NCI-H526 treated with DMSO at 0.1 percent for 48 hours (cell line): ENCODE measurements at regions not wholly inside any gene's neighbourhood (a gene's known extent, or its start where the extent isn't known, plus 50 kb on each side); places are given as distances from the start of the nearest gene placed in this dataset.
"Not testable (repeated sequence)": the region's sequence is repeated elsewhere in the genome, so short reads cannot be mapped to it uniquely, and the experiment has no call there.

Experiments used
- DNase-seq: peaks from one replicate; lab custom pipeline; 2025; lab: John Stamatoyannopoulos, UW

DNA sequence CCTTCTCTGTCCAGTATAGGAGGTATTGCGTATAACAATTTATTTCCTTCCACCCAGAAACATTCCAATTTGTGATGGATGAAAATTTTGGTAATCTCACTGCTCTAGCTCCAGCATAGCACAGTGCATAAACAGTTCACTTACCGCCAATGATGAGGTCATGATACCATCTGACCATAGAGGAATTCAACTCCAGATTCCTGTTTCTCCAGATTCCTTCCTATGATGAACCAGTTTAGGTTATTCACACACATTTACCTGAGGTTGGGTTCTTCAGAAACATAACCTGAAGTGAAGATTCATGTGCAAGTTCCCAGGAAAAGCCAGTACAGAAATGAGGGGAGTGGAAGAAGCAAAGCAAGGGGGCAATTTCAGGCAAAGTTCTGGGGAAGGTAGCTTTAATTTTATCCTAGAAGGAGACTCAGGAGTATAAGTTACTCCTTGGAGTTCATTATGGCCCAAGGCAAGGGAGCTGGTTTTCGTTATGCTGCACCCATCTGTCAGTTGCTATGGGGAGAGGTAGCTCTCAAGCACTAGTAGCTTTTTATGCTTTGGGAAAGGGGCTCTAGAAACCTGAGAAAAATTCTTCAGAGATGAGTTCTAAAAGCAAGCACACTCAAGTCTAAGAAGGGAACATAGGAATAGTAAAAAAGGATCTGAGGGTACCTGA is 121.6 kb downstream of the CASP12 start:
- no peak for DNase-seq

DNA sequence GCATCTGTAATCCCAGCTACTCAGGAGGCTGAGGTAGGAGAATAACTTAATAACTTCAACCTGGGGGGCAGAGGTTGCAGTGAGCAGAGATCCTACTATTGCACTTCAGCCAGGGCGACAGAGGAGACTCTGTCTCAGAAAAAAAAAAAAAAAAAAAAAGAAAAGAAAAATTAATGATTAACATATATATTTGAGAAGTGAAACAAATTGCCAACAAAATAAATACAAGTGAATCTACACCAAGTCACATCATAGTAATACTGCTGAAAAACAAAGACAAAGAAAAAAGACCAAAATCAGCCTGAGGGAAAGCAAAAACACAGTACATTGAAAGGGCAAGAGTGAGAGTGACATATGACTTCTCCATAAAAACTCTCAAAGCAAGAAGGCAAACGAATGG is 123.7 kb downstream of the CASP12 start:
- DNase-seq: no peak

DNA sequence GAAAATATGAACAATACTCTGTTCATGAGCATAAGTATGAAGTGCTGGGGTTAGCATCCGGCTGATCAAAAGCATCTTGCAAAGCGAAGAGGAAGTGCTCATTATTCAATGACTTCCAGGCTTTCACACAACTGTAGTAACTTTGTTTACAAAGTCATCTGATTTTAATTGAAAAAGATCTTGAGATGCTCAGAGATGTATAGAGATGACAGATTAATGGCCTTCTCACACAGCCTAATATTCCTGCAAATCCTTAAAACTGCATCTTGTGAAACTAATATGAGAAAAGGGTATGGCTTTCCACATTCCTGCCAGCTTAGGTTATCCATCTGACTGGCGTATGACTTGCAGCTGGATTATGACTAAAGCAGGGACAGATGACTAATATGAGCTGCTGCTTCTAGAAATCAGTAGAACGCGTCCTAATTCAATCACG is 125.4 kb downstream of the CASP12 start:
- DNase-seq: no peak

DNA sequence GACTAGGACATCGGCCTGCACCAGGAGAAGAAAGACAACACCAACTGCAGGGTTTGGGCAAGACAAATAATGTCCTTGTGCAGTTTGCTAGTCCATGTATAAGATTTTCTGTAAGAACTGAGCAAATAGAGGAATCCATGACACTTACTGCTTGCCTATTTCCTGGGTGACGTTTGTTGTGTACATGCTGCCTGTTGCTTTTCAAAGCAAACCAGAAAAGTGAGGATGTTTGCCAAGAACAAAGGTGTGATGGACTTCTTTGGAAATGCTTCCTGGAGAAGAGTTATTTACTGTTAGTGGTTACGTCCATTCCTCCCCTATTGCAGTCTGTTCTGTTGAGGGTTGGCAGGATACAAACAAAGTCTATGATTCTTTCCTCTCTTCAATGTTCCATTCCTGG is 126.5 kb downstream of the CASP12 start:
- DNase-seq: no peak

DNA sequence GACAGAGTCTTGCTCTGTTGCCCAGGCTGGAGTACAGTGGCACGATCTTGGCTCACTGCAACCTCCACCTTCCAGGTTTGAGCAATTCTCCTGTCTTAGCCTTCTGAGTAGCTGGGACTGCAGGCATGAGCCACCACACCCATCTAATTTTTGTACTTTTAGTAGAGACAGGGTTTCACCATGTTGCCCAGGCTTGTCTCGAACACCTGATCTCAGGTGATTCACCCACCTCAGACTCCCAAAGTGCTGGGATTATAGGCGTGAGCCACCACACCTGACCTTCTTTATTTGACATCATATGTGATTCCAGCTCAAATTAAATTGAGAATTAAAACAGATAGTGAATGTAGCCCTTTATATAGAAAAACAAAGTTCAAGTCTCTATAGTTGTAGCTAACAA is 127.2 kb downstream of the CASP12 start:
- not testable (repeated sequence) for DNase-seq

DNA sequence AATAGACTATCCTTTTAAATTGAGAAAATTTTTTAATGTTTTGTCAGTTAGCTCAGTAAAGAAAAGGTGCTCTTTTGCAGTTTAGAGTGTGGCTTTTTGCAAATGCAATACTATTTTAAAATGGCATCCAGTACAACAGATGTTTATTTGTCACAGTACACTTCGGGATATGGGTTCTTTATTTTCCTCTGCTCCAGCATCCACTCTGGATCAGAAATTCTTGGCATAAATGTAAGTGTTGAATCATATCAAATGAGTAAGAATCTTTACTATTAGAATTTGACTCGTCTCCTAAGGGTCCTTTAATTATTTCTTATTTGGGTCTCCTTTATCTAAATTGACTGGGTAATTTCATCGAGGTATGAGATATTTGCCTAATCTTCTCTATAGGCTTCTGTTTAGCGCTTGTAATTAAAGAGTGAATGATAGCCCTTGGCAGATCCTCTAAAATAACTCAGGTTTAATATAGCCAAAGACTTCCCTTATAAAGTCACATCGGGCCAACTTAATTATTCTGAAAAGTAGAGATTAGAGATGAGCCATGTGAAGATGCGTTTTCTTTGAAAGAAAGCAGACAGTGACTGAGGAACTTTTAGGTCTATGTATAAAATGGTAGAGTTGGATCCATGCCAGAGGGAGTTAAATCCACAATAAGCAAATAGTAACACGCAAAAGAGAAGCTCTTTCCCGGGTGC is 132.7 kb downstream of the CASP12 start:
- DNase-seq: no peak

DNA sequence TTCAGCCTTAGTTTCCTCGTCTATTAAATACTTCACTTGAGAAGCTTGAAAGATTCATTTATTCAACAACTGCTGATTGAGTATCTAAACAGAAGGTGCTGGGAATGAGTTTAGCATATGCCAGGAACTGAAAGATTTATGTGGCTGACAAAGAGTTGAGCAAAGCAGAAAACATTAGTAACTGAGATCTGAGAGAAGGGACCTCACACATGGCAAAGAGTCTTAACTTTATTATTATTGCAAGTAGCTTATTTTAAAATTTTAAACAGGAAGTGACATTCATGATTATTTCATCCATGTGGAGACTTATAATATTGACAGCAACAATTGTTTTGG is 133.6 kb downstream of the CASP12 start:
- DNase-seq: no peak

DNA sequence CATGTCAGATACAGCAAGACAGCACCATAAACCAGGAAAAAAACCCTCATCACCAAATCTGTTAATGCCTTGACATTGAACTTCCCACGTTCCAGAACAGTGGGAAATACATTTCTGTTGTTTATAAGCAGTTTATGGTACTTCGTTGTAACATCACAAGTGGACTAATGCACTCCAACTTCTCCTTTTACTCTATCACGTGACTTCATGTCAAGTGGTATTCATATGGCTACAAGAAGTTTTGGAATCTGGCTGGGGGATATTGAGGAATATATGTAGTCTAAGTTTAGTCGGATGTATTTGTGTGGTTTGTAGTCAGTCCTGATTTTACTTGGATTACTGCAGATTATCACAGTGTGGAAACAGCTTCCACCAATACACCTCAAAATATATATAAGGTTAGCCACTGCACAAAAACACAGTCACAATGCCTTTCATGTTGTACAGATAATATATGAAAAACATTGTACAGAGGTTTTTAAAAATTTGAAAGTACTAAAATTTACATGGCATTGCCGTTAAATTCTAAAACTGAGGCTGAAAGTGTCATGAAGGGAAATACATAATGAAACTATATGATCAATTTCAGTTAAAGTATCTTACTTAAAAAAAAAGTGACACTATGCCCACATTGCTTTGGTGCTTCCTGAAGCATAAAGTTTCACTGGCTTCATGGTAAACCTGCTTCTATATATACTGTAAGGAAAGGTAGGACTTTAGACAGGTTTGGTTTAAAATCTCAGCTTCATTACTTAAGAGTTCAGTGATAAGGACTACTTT is 134.1 kb downstream of the CASP12 start:
- no peak for DNase-seq

DNA sequence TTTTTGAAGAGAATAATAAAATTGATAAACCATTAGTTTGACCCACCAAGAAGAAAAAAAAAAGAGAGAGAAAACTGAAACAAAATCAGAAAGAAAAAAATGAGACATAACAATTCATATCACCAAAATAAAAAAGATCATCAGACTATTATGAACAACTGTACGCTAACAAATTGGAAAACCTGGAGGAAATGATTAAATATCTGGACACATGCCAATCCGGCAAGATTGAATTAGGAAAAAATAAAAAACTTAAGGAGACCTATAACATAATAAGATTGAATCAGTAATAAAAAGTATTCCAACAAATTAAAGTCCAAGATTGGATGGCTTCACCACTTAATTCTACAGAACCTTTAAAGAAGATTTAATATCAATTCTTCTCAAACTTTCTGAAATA is 136.7 kb downstream of the CASP12 start:
- no peak for DNase-seq

DNA sequence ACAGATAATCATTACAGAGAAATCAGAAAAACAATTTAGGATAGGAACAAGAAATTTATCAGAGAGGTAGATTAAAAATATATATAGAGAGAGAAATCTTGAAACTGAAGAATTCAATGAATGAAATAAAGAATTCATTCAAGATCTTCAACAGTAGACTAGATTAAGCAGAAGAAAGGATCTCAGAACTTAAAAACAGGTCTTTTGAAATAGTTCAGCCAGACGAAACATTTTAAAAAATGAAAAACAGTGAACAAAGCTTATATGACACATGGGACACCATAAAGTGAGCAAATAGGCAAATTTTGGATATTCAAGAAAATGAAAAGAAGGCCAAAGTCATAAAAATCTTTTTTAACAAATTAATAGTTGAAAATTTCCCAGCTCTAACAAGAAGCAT is 138.8 kb downstream of the CASP12 start:
- no peak for DNase-seq

DNA sequence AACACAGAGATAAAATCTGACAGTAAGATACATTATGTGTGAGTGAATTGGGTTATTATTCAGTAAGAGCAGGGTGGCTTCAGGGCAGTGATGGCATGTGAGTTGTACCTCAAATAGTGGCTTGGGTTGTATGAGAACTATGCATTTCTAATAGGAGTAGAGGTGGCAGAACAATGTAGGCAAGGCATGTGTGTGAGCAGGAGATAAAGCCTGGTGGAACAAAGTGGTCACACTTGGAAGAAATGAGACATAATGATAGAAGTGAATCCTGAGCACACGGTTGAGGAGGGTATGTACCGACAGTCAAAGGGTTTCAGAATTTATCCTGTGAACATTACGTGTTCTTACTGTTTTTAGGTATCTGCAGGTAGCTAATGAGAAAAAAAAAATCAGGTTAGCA is 159.3 kb downstream of the CASP12 start:
- DNase-seq: no peak

DNA sequence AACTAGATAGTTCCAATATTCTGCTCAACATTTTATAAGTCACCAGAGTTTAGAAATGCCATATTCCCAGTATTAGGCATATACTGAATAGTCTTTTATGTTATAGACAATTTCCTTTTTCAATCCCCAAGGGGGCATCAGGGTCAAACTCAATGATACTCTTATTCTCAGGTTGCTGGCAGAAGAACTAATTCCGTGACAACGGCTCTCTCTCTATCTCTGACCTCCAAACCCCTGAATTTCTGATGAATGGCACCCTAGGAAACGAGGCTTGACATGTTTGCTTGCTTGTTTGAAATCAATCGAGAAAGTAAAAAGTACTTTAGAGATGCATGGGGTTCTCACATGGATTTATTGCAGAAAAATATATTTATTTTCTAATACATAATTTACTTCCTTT is 160.1 kb downstream of the CASP12 start:
- DNase-seq: no peak

DNA sequence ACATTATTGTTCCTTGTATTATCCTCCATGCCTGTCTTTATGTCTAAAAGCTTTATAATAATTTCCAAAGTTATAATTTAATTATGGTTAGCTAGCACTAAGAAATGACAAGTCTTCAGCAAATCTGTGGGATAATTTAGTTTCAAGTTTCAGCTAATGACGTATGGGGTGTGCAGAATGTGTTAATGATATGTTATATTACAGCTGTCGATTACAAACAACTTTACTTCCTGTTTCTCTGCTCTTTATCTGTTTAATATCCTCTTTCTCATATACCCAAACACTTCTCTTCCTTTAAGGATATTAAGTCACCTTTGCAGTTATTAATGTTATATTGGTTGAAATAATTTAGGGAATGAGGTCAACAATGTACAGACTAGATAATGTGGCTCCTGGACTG is 161.8 kb downstream of the CASP12 start:
- no peak for DNase-seq

DNA sequence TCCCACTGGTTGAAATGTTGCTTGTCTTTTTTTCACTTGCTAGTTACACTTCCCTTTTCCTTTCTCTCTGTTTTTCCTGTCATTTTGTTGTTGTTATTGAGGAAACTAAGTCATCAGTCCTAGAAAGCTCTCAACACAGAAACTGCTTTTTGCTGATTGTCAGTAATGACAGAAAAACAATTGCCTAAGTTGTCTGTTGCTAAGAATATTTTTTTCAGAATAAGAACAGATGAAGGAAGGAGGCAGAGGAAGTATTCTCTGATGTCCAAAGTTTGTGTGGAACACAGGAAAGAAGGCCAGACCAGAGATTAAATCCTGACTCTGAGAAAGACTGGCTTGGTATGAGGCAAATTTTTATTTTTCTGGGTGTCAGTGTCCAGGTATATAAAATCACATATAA is 163.3 kb downstream of the CASP12 start:
- DNase-seq: no peak

DNA sequence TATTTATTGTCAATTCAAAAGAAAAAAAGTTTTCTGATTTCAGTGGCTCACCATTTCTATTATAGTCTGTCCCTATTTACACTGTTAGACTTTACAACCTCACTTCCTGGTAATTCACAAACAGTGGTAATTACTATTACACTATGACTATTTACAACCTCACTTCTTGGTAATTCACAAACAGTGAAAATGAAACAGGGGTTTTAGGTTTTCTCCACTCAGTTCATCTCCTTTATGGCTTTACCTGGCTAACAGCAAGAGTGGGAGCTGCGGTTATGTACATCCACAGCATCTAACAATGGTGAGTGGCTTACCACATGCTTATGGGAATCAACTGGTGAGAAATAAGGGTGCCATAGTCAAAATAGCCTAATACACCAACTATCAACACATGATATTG is 166.4 kb downstream of the CASP12 start:
- no peak for DNase-seq

DNA sequence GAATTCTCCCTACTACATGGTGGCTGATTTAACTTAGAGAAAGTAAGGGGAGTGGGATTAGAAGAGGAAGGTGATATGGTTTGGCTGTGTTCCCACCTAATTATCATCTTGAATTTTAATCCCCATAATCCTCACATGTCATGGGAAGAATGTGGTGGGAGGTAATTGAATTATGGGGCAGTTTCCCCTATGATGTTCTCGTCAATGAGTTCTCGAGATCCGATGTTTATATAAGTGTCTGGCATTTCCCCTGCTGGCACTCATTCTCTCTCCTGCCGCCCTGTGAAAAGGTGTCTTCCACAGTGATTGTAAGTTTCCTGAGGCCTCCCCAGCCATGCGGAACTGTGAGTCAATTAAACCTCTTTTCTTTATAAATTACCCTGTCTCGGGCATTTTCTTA is 169.3 kb downstream of the CASP12 start:
- no peak for DNase-seq

DNA sequence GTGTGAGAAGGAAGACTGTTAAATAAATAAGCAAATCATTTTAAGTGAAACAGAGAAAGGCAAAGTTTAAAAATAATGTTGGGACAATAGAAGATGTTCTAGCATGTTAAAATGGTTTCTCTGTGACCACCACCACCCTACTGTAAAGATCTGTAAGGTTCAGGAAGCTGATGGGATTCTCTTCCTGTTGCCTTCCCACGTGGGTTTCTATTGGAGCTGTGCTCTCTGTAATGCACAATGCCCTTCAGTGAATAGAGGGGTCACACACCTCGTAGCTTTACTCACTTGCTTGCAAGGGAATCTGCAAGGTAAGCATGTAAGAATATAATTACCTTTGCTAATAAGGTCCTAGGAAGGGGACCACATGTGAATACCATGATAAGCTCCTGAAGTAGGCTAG is 170.5 kb downstream of the CASP12 start:
- DNase-seq: no peak

DNA sequence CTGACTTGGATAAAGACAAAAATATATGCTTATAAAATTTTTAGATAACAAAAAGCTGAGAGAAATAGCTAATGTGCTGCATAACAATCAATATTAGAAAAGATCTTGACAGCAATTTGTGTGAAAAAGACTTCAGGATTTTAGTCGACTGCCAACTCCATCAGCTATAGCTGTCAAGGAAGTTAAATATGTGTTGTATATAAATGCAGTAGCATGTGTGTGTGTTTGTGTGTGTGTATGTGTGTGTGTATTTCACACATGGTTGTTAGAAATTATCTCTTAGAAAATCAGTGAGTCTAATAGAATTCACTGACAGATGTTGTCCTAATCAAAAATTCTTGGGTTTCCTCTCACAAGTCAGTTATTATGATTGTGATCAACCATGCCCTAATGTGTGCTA is 171.2 kb downstream of the CASP12 start:
- DNase-seq: no peak

DNA sequence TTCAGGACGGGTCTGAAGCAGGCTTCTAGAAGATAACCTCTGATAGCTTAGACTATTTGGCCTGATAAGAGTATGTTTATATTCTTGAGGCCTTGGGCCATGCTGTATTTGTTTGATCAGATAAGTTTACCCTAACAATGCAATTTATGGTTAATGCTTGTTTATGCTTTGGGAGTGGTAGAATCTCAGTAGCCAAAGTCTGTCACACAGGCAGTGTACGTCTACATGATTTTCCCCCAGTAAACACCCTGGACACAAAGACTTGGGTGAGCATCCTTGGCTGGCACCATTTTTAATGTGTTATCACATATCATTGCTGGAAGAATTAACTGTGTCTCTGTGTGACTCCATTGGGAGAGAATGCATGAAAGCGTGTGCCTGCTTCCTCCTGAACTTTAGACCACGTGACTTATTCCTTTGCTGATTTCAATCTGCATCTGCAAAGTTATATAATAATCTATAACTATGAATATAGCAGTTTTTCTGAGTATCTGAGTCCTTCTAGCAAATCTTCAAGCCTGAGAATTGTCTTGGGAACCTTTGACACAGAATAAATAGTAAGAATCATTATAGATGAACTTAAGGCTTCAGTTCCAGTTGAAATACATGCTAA is 172.4 kb downstream of the CASP12 start:
- no peak for DNase-seq

DNA sequence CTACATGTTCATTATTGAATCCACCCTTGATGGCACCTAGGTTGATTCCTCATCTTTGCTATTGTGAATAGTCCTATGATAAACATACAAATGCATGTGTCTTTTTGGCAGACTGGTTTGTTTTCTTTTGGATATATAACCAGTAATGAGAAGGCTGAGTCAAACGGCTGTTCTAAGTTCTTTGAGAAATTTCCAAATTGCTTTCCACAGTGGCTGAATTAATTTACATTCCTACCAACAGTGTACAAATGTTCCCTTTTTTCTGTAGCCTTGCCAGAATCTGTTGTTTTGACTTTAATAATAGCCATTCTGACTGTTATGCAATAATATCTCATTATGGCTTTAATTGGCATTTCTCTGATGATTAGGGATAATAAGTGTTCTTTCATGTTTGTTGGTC is 184.9 kb downstream of the CASP12 start:
- no peak for DNase-seq

DNA sequence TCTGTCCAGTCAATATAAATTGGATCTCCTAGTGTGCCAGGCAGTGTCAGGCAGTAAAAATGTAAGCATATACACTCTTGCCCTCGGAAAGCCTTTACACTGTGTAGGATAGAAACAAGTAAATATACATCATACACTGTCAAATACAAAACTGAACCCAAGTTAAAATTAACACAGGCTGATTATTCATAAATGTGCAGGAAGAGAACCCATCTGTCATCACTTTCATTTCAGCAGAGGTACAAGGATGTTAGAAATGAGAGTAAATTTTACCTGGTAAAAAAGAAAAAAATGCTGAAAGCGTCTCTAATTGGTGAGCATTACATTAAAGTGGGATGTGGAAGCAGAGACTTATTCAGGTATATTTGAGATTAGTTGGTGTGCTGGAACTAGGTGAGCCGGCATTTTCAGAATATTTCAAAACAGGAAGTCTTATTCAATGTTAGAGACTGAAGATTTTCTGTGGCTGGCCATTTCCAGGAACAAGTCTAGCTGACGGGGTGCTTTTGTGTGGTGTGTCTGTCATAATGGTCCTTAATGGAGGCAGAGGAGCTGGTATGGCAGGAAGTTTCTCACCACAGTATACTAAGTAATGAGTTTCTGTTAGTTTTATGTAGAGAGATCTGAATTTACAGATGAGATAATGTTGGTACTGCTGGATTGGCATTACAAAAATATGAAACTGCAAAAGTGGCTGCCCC is 192.6 kb downstream of the CASP12 start:
- DNase-seq: no peak

DNA sequence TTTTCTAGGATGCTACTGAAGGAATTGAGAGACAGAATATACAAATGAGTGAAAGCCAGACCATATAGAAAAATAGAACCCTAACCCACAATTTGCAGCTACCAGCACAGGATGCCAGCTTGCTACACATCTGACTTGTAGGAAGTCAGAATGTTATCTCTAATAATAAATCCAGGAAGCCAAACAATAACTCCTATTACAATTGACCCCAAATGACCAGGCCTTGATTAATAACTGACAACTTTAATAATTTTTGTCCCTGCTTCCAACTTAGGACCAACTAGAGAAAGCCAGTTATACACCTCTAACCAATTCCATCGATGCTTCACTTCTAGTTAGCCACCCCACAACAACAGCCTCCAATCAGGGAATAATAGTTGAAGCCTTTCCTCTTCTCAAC is 193.4 kb downstream of the CASP12 start:
- DNase-seq: no peak
